ENCODE measurements at regions not wholly inside any gene's neighbourhood (a gene's known extent, or its start where the extent isn't known, plus 50 kb on each side); places are given as distances from the start of the nearest gene placed in this dataset.

- no peak for DNase-seq (ENCODE audit: low spot score)
These were observed 52.2 kb downstream of the ADRA2C start for GRCh38 chr4:3818371-3818770.

GRCh38 chr4:3819210-3819919, 53.2 kb downstream of the ADRA2C start:
- no peak for DNase-seq (ENCODE audit: low spot score)

GRCh38 chr4:3820016-3820805, 54.0 kb downstream of the ADRA2C start:
- DNase-seq (ENCODE audit: low spot score), result no peak

GRCh38 chr4:3820806-3821579, 54.8 kb downstream of the ADRA2C start:
- DNase-seq (ENCODE audit: low spot score), result no peak

- DNase-seq (ENCODE audit: low spot score), result no peak
These were observed 55.5 kb downstream of the ADRA2C start for GRCh38 chr4:3821580-3822229.

GRCh38 chr4:3822230-3822947, 56.2 kb downstream of the ADRA2C start:
- peak; percentile 70 for DNase-seq (ENCODE audit: low spot score)

GRCh38 chr4:3823496-3824341, 57.5 kb downstream of the ADRA2C start:
- no peak for DNase-seq (ENCODE audit: low spot score)

- no peak for DNase-seq (ENCODE audit: low spot score)
These were observed 58.5 kb downstream of the ADRA2C start for GRCh38 chr4:3824521-3825270.

- DNase-seq (ENCODE audit: low spot score), result no peak
These were observed 59.3 kb downstream of the ADRA2C start for GRCh38 chr4:3825530-3825929.

GRCh38 chr4:3826247-3827172, 60.3 kb downstream of the ADRA2C start:
- DNase-seq (ENCODE audit: low spot score), result no peak

- DNase-seq (ENCODE audit: low spot score), result no peak
These were observed 61.7 kb downstream of the ADRA2C start for GRCh38 chr4:3827616-3828492.

- DNase-seq (ENCODE audit: low spot score), result no peak
These were observed 62.4 kb downstream of the ADRA2C start for GRCh38 chr4:3828546-3828945.

- no peak for DNase-seq (ENCODE audit: low spot score)
These were observed 63.2 kb downstream of the ADRA2C start for GRCh38 chr4:3829211-3829955.

GRCh38 chr4:3829956-3830773, 64.0 kb downstream of the ADRA2C start:
- peak; percentile 75 for DNase-seq (ENCODE audit: low spot score)

- DNase-seq (ENCODE audit: low spot score), result peak; percentile 88
These were observed 64.8 kb downstream of the ADRA2C start for GRCh38 chr4:3830774-3831528.
